Endodermal cell (in vitro differentiated cells): ENCODE measurements at regions not wholly inside any gene's neighbourhood (a gene's known extent, or its start where the extent isn't known, plus 50 kb on each side); places are given as distances from the start of the nearest gene placed in this dataset.

Experiments
- DNase-seq: peaks from one replicate; pipeline ENCODE4 v3.0.0-alpha.2; 2017
- H3K27ac ChIP-seq: 2 replicates; pipeline ENCODE4 v1.5.1; 2013; ENCODE audit warnings: mild to moderate bottlenecking, low read depth, low read length, moderate library complexity
- H3K27me3 ChIP-seq: 2 replicates; pipeline ENCODE4 v1.6.1; 2013; ENCODE audit warnings: mild to moderate bottlenecking, low read length, moderate library complexity; ENCODE audit not compliant: insufficient read depth, control insufficient read depth, poor library complexity, severe bottlenecking
- H3K36me3 ChIP-seq: 2 replicates; pipeline ENCODE4 v1.7.0; 2013; ENCODE audit warnings: mild to moderate bottlenecking, low read length, moderate library complexity; ENCODE audit not compliant: control insufficient read depth, insufficient read depth
- H3K4me1 ChIP-seq: one replicate; pipeline ENCODE4 v1.7.0; 2013; ENCODE audit warnings: low read length; ENCODE audit not compliant: control insufficient read depth, insufficient read depth
- H3K4me3 ChIP-seq: 2 replicates; pipeline ENCODE4 v1.5.1; 2013; ENCODE audit warnings: mild to moderate bottlenecking, low read length, moderate library complexity
- H3K9ac ChIP-seq: 2 replicates; pipeline ENCODE4 v1.6.1; 2013; ENCODE audit warnings: mild to moderate bottlenecking, low read length, moderate library complexity; ENCODE audit not compliant: poor library complexity, severe bottlenecking; ENCODE audit errors: extremely low read depth
- H3K9me3 ChIP-seq: 2 replicates; pipeline ENCODE4 v1.6.1; 2013; ENCODE audit warnings: mild to moderate bottlenecking, low read length, moderate library complexity; ENCODE audit not compliant: control insufficient read depth
- H3K27ac Mint-ChIP-seq: 2 replicates; pipeline ENCODE4 v1.8.0; 2020; ENCODE audit warnings: mixed read lengths
- H3K27me3 Mint-ChIP-seq: 2 replicates; pipeline ENCODE4 v1.8.0; 2021; ENCODE audit warnings: mild to moderate bottlenecking, mixed read lengths; ENCODE audit not compliant: insufficient read depth
- H3K36me3 Mint-ChIP-seq: 2 replicates; pipeline ENCODE4 v1.8.0; 2020; ENCODE audit warnings: low read depth, mixed read lengths
- H3K4me1 Mint-ChIP-seq: 2 replicates; pipeline ENCODE4 v1.8.0; 2020; ENCODE audit warnings: mixed read lengths
- H3K4me3 Mint-ChIP-seq: 2 replicates; pipeline ENCODE4 v1.8.0; 2020; ENCODE audit warnings: mild to moderate bottlenecking, moderate library complexity, mixed read lengths
- H3K9me3 Mint-ChIP-seq: 2 replicates; pipeline ENCODE4 v1.8.0; 2020; ENCODE audit warnings: mild to moderate bottlenecking, mixed read lengths
- CTCF ChIP-seq: fragments of 200-600 bp; sonication (generic); conservative IDR thresholded peaks from 2 replicates; pipeline ENCODE4 v1.5.0; 2021; ENCODE audit warnings: antibody characterized with exemption, mild to moderate bottlenecking
- WGBS, 2 experiments: methylation state at CpG; one replicate each; pipeline versions ENCODE4 v1.1.5 to v1.1.7; 2013; ENCODE audit warnings: missing lambda C conversion rate in 2 of 2, mixed read lengths in 1 of 2; ENCODE audit not compliant: insufficient coverage in 1 of 2, insufficient read length in 1 of 2; 5-methylcytosine and 5-hydroxymethylcytosine counted together

GRCh38 chr1:177659281-177659680 lies 310.6 kb downstream of the SEC16B start:
- H3K27me3 Mint-ChIP-seq, result no peaks in the 10 kb centered on the region
- H3K4me3 ChIP-seq, result no peak overlapping the region
- H3K27me3 ChIP-seq, result no peaks in the 10 kb centered on the region
- H3K36me3 Mint-ChIP-seq, result no peaks in the 10 kb centered on the region
- 95 to 97% methylated on average over 4 of the region's 4 CpGs for WGBS, 2 experiments
- no peak overlapping the region for H3K27ac Mint-ChIP-seq
- H3K27ac ChIP-seq, result no peak overlapping the region
- no peak for DNase-seq
- H3K9ac ChIP-seq, result no peak overlapping the region
- no peak for TF ChIP-seq CTCF
- H3K9me3 ChIP-seq, result no peaks in the 10 kb centered on the region
- no peak overlapping the region for H3K4me3 Mint-ChIP-seq
- peaks cover 6% of the 10 kb centered on the region for H3K9me3 Mint-ChIP-seq
- no peaks in the 10 kb centered on the region for H3K4me1 ChIP-seq
- no peaks in the 10 kb centered on the region for H3K36me3 ChIP-seq
- H3K4me1 Mint-ChIP-seq, result peaks cover 7% of the 10 kb centered on the region

- no peak for TF ChIP-seq CTCF
- Mint-ChIP-seq H3K9me3 (peaks cover 6% of the 10 kb centered on the region), H3K4me3 (no peak overlapping the region), H3K27ac (no peak overlapping the region), H3K4me1 (peaks cover 7% of the 10 kb centered on the region), H3K36me3 (no peaks in the 10 kb centered on the region), H3K27me3 (no peaks in the 10 kb centered on the region)
- no peak for DNase-seq
- WGBS, 2 experiments, result 97 to 100% methylated on average over 2 to 3 of the region's 3 CpGs
- Histone ChIP-seq H3K9ac (no peak overlapping the region), H3K36me3 (no peaks in the 10 kb centered on the region), H3K4me3 (no peak overlapping the region), H3K4me1 (no peaks in the 10 kb centered on the region), H3K27ac (no peak overlapping the region), H3K9me3 (no peaks in the 10 kb centered on the region), H3K27me3 (no peaks in the 10 kb centered on the region)
Measured at GRCh38 chr1:177656598-177656997, 313.3 kb downstream of the SEC16B start.

- Histone ChIP-seq H3K27ac (no peak overlapping the region), H3K4me1 (no peaks in the 10 kb centered on the region), H3K27me3 (no peaks in the 10 kb centered on the region), H3K4me3 (no peak overlapping the region), H3K9me3 (no peaks in the 10 kb centered on the region), H3K9ac (no peak overlapping the region), H3K36me3 (no peaks in the 10 kb centered on the region)
- no peaks in the 10 kb centered on the region for H3K36me3 Mint-ChIP-seq
- H3K4me3 Mint-ChIP-seq, result no peak overlapping the region
- H3K4me1 Mint-ChIP-seq, result peaks cover 13% of the 10 kb centered on the region
- H3K27me3 Mint-ChIP-seq, result no peaks in the 10 kb centered on the region
- H3K9me3 Mint-ChIP-seq, result no peaks in the 10 kb centered on the region
- no peak for DNase-seq
- no peak overlapping the region for H3K27ac Mint-ChIP-seq
- WGBS, 2 experiments, result 88 to 91% methylated on average over 3 of the region's 3 CpGs
- TF ChIP-seq CTCF, result no peak
Measured at GRCh38 chr1:177650947-177651346, 318.9 kb downstream of the SEC16B start.
